ENCODE measurements at regions not wholly inside any gene's neighbourhood (a gene's known extent, or its start where the extent isn't known, plus 50 kb on each side); places are given as distances from the start of the nearest gene placed in this dataset.

DNA sequence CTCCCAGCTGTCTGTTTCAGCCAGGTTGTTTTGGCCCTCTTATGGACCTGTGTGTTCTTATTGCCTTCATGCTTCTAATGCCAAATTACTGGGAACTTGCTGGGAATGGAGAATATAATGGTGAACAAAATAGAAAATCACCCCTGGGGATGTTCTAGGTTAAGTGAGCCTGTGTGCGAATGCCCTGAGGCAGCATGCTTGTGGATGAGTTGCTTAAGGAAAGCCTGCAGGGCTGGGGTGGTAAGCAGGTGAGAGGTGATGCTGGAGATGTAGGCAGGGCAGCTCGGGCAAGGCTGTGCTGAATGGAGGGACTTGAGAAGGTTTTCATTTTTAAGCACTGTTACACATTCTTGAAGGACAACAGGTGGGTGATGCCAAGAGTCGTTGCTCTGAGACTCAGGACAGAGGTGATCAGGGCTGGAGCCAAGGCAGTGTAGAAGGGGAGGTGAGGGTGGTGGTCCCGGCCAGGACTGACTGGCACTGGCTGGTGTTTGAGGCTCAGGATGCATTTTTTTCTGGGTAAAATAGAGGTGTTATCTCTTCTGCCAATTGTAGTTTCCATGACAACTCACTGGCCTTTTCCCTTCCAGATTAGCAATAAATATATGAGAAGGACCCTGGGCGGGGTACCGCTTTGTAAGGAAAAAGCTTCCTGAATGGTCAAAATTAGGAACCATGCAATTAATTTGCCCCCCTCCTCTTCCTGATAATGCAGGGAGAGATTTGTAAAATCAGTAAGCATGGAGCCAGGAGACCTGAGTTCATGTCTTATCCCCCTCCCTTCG is 342.8 kb downstream of the ICE1 start:
- peaks cover 0 to 7% (median 5%) of the 10 kb centered on the region in 4 donors for H3K4me1 ChIP-seq
- TF ChIP-seq EP300 (IDR thresholded peaks at IDR 0.05) (no peak), CTCF (IDR thresholded peaks at IDR 0.05) (no peak), POLR2AphosphoS5 (IDR thresholded peaks at IDR 0.05) (no peak), POLR2A (IDR thresholded peaks at IDR 0.05) (no peak)
- no peaks in the 10 kb centered on the region for H3K27me3 ChIP-seq
- H3K9me3 ChIP-seq = no peaks in the 10 kb centered on the region
- 73 to 84% methylated on average over 7 of the region's 7 CpGs for WGBS, 2 donors
- no peak overlapping the region for H3K27ac ChIP-seq
- no peak for DNase-seq
- H3K36me3 ChIP-seq = no peaks in the 10 kb centered on the region
- H3K4me3 ChIP-seq = no peak overlapping the region
- intact Hi-C loops (cut with DNase I) = no loop called here

GRCh38 chr5:5764246-5764645 is 341.8 kb downstream of the ICE1 start:
- H3K9me3 ChIP-seq = no peaks in the 10 kb centered on the region
- 80 to 85% methylated on average over 4 of the region's 4 CpGs for WGBS, 2 donors
- no peaks in the 10 kb centered on the region for H3K36me3 ChIP-seq
- peaks cover 0 to 7% (median 5%) of the 10 kb centered on the region in 4 donors for H3K4me1 ChIP-seq
- intact Hi-C loops (cut with DNase I) = no loop called here
- TF ChIP-seq POLR2A (IDR thresholded peaks at IDR 0.05) (no peak), POLR2AphosphoS5 (IDR thresholded peaks at IDR 0.05) (no peak), EP300 (IDR thresholded peaks at IDR 0.05) (no peak), CTCF (IDR thresholded peaks at IDR 0.05) (no peak)
- no peaks in the 10 kb centered on the region for H3K27me3 ChIP-seq
- H3K4me3 ChIP-seq = no peak overlapping the region
- DNase-seq = no peak
- H3K27ac ChIP-seq = no peak overlapping the region

- intact Hi-C loops (cut with DNase I) = no loop called here
Observed at GRCh38 chr5:5756762-5757161, 334.3 kb downstream of the ICE1 start.

DNA sequence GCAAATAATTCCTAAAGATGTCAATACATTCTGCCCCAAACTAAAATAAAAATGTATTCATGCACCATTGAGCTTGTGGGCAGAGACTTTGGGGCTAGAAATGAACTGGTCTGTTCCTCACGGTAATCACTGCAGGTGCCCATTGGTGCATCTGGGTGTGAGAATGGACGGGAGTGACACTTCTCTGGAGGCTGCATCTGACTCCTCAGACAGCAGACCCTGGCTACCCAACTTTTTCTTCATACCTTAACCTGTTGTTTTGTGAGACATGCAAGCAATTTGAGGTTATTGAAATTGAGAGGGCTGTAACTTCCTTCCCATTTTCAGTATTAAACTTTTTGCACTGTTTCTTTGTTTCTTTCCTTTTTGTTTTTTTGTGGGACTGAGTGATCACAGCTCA is 333.4 kb downstream of the ICE1 start:
- intact Hi-C loops (cut with DNase I) = no loop called here
- Histone ChIP-seq H3K36me3 (no peaks in the 10 kb centered on the region), H3K27me3 (no peaks in the 10 kb centered on the region), H3K9me3 (peaks cover 0 to 2% (median 0%) of the 10 kb centered on the region in 4 donors), H3K27ac (no peak overlapping the region), H3K4me3 (no peak overlapping the region), H3K4me1 (no peaks in the 10 kb centered on the region)
- no peak for DNase-seq
- 74 to 83% methylated on average over 2 of the region's 2 CpGs for WGBS, 2 donors
- TF ChIP-seq CTCF (IDR thresholded peaks at IDR 0.05) = no peak
- no peak for TF ChIP-seq EP300 (IDR thresholded peaks at IDR 0.05)
- TF ChIP-seq POLR2AphosphoS5 (IDR thresholded peaks at IDR 0.05) = no peak
- TF ChIP-seq POLR2A (IDR thresholded peaks at IDR 0.05) = no peak

More at GRCh38 chr5:5756762-5757161, 334.3 kb downstream of the ICE1 start:
- H3K4me3 ChIP-seq = no peak overlapping the region
- H3K27ac ChIP-seq = no peak overlapping the region
- H3K27me3 ChIP-seq = no peaks in the 10 kb centered on the region
- no peak for DNase-seq
- H3K36me3 ChIP-seq = no peaks in the 10 kb centered on the region
- peaks cover 0 to 2% (median 0%) of the 10 kb centered on the region in 4 donors for H3K9me3 ChIP-seq
- 85 to 88% methylated on average over 2 of the region's 2 CpGs for WGBS, 2 donors
- no peaks in the 10 kb centered on the region for H3K4me1 ChIP-seq
- no peak for TF ChIP-seq POLR2AphosphoS5 (IDR thresholded peaks at IDR 0.05)

DNA sequence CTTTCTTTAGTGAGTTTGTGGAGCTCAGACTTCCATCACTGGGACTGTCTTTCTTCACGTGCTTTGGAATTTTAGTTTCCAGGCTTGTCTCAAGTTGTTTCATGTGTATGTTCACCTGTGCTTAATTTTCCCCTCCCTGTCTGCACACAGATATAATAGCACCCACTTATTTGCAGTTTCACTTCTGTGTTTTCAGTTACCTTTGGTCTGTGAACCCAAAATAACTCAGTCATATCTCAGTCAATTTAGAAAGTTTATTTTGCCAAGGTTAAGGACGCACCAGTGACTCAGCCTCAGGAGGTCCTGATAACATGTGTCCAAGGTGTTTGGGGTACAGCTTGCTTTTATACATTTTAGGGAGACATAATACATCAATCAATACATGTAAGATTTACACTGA is 330.4 kb downstream of the ICE1 start:
- Histone ChIP-seq H3K36me3 (no peaks in the 10 kb centered on the region), H3K4me1 (no peaks in the 10 kb centered on the region), H3K4me3 (no peak overlapping the region), H3K27ac (no peak overlapping the region), H3K27me3 (no peaks in the 10 kb centered on the region), H3K9me3 (peaks cover 0 to 2% (median 0%) of the 10 kb centered on the region in 4 donors)
- 70 to 80% methylated on average over 2 of the region's 2 CpGs for WGBS, 2 donors
- no peak for DNase-seq
- intact Hi-C loops (cut with DNase I) = no loop called here
- TF ChIP-seq POLR2A (IDR thresholded peaks at IDR 0.05) (no peak), POLR2AphosphoS5 (IDR thresholded peaks at IDR 0.05) (no peak), EP300 (IDR thresholded peaks at IDR 0.05) (no peak), CTCF (IDR thresholded peaks at IDR 0.05) (no peak)

Data from sigmoid colon (tissue), 6 donors.